Stimulated activated CD8-positive, alpha-beta memory T cell treated with anti-CD3 and anti-CD28 coated beads, Interleukin-15, amount 100 ng/mL, for 48 hours (primary cell): ENCODE measurements at regions not wholly inside any gene's neighbourhood (a gene's known extent, or its start where the extent isn't known, plus 50 kb on each side); places are given as distances from the start of the nearest gene placed in this dataset.

ENCODE experiments used
- DNase-seq, 2 donors: peaks; one replicate each; pipeline ENCODE4 v3.0.0-alpha.2; 2020; ENCODE audit warnings: low read depth in 2 of 2

DNA sequence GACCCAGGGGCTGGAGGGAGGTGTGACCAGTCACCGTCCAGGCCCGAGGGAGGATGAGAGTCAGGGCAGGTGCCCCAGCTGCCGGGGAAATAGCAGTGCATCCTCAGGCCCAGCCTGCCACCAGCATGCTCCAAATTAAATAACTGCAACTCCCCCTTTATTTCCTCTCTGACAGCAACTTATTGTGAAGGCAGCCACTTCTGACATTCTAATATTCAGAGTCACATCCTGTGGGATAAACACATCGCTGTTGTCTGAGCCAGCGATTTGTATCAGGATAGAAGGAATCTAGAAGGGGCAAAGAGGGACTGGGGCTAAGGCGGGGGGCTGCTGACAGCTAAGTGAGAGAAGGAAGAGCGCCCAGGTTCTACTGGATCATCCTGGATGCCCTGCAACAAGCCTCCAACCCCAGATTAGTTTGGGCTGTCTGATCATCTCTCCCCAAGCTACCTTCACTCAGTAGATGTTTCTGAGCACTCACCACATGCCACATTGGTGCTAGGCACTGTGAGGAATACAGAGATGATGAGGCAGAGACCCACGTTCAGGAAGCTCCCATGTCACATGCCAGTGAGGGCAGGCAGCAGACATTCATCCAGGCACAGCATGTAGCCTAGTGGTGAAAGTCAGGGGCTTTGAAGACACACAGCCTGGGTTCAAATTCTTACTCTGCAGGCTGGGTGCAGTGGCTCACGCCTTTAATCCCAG lies 214.1 kb downstream of the BUD13 start:
- DNase-seq: no peak

DNA sequence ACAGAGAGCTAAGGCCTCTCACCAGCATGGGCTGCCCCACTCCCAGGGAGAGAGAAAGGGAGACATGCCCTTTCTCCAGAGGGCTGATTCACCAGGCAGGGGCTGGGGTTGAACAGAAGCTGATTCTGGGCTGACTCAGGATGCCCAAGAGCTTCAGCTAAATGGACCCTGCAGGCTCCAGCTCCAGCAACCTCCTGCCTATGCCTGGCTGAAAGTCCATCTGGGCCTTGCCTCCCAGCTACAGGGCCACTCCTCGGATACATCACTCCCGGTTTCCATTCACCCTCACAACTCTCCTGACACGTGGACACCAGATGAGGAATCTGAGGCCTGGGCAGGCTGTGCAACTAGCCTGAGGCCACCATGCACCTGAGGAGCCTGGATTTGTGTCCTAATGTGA lies 215.5 kb downstream of the BUD13 start:
- DNase-seq: no peak

DNA sequence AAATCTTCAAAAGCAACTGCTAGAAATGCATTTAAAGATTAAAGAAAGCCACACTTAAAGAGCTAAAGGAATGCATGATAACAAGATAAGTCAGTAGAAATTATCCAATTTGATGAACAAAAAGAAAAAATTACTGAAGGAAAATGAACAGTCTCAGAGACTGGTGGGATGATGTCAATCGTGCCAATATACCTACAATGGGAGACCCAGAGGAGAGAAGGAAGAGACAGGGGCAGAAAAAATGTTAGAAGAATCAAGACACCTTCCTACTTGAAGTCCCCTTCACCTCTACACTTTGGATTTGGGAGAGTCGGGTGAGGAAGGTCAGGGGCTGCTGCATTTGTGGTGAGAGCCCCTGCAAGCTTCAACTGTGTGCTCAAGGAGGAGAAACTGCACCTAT lies 216.3 kb downstream of the BUD13 start:
- DNase-seq: no peak

DNA sequence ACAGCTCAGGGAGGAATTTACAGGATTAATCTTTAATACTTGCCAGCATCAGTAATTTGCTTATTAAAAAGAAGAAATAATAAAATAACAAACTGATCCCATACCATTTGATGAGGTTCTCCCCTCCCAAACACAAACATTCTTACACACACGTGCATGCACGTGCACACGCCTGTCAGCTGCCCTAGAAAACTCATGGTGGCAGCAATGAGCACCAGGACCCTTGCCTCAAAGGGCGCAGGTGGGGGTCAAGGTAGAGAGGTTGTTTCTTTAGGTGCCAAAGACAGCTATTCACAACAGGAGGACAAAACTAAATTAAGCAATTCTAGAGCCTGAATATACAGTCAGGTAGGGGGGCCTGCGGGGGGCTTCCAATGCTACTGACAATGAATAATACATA lies 219.3 kb downstream of the BUD13 start:
- DNase-seq: no peak

DNA sequence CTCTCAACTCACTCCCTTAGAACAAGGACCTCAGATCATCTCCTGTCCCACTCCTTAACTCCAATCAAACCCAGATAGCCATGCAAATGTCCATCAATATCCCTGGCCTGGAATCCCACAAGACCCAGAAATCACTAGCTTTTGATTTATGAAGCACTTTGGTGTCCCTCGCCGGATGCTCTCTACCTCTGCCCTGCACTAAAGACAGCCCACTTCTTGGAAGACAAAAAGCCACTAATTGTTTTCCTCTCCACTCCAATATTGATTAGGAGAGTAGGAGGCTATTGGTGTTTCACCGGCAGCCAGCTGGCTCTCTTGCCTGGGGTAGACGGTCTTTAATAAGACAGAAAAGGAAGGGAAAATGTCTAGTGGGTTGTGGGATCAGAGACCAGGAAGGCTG lies 221.2 kb downstream of the BUD13 start:
- no peak for DNase-seq

DNA sequence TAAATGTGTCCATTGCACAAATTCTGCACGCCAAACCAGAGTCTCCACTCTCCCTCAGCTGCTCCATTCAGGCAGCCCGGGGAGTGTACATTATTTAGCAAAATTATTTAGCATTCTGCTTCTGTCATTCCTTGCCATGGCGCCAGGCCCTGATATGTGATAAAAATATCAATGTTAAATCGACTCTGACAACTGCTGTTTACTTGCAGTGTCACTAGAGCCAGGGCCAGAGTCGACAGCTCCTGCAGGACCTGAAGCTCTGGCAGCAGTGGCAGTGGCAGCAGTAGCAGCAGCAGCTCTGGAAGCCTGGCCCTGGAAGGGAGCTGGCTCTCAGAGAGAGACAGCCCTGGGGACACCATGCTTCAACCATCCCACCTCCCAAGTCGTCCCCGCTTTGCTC lies 224.5 kb downstream of the BUD13 start:
- no peak for DNase-seq

DNA sequence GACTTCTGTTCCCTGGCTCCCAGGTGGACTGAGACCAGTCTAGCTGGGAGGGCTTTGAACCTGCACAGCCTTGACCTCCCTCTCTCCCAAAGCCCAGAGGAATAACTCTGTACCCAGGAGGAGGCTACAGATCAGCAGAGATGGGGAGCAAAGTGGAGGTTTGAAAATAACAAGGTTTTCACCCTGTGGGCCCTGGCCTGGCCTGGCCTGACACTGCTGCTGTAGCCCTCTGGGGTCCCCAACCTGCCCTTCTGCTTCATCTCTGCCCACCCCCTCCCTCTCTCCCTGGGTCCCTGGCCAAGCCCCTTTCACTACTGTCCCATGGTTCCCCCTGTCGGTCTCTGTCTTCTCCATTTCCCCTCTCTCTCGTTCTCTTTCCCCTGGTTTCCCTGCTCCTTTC lies 225.2 kb downstream of the BUD13 start:
- DNase-seq: no peak

DNA sequence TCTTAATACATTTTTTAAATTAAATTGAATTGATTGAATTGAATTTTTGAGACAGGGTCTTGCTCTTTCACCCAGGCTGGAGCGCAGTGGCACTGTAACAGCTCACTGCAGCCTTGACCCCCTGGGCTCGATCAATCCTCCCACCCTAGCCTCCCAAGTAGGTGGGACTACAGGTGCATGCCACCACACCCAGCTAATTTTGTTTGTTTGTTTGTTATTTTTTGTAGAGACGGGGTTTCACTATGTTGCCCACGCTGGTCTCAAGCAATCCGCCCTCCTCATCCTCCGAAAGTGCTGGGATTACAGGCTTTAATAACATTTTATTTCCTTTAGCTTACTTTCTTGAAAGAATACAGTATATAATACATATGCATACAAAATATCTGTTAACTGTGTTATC lies 226.9 kb downstream of the BUD13 start:
- no peak for DNase-seq

DNA sequence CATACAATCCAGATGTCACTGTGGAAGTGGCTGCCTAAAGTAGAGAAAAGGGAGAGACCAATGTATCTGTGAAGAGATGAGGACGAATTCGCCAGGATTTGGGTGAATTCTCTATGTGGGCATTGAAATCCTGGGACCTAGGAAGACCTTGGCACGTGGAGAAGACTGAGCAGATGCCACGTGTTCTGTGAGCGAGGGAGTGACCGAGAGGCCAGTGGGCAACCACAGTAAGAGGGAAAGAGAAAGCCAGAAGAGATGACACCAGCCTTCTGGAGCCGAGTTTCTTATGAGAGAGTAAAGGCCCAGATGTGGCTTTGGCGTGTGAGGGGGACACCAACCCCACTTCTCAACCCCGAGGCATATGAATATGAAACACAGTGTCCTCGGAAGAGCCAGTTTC lies 228.1 kb downstream of the BUD13 start:
- no peak for DNase-seq

DNA sequence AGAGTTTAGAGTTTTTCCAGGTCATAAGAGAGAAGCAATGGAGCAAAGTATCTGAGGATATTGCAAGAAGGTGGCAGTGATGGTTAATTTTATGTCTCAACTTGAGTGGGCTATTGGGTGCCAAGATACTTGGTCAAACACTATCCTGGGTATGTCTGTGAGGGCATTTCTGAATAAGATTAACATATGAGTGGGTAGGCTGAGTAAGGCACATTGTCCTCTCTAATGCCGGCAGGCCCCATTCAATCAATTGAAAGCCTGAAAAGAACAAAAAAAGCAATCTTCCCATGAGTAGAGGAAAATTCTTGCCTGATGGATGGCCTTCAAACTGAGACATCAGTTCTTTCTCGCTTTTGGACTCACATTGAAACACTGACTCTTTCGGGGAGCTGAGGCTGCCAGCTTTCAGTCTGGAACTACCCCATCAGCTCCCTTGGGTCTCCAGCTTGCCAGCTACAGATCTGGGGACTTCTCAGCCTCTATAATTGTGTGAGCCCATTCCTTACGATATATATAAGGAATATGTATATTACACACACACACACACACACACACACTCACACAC lies 228.8 kb downstream of the BUD13 start:
- no peak for DNase-seq

DNA sequence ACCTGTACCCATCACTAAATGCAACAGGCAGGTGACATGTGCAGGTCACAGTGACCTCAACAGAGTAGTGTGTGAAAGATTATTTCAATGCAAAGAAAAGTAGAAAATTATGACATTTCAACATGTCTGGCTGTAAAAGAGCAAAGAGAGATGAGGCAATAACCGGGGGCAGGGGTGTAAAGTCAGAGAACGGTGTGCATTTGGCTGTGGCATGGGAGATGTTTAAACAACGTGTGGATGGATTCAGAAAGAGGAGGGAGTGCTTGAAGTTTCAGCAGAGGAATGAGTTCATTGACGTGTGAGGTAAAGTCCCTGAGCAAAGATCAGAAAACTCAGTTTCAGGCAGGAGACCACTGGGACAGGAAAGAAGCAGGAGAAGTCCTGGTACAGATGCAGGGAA lies 229.7 kb downstream of the BUD13 start:
- no peak for DNase-seq

DNA sequence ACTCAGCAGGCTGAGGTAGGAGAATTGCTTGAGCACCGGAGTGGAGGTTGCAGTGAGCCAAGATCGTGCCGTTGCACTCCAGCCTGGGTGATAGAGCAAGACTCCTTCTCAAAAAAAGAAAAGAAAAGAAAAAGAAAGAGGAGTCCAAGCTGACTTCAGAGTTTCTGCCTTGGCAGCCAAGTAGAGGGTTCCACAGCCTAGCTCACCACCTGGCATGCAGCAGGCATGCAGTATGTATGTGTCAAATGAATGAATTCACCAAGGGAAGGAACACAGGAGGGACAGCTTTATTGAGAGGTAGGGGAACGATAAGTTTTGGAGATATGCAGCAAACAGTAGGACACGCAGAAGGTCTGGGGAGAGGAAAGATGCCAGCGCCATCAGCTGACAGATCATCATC lies 230.4 kb downstream of the BUD13 start:
- no peak for DNase-seq

DNA sequence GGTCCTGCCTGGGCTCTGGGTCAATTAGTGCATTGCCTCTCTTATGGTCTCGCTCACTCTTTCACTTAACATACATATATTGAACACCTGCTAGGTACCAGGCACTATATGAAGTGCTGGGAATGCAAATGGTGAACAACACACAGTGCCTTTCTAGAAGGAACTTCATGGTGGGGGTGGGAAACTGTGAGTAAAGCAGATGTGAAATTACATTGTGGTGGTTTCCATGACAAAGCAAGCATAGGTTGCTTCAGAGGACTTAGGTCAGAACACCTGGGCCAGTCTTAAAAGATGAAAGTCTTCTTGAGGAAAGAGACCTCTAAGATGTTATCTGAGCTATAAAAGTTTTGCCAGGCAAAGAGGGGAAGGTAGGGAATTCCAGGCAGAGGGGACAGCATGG lies 231.3 kb downstream of the BUD13 start:
- DNase-seq: no peak

DNA sequence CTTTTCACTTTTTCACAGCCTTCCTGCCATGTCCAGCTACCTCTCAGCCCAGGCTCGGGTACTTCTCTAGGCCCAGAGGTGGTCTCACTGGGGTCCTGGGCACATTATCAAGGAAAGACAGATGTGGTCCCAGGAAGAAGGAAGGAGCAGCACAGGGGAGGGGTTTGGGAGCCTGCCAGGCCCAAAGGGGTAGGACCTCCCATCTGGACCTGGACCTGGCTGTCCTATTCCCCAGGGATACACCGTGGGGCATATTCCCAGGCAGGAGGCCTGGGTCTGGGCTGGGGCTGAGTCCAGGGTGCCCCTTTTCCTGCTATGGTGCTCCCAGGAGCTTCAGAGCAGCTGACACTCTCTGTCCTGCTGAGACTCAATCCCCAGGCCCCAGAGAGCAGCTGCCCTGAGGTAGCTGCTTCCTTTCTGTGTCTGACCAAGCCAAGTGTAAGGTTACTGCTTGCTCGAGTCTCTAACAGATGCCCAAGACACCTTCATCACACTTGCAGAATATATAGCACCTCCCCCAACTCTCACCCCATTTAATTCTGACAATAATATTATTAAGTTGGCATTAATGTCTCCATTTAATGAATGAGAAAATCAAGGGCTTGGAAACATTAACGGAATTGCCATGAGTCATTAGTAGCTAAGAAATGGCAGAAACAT lies 232.0 kb downstream of the BUD13 start:
- DNase-seq: no peak

DNA sequence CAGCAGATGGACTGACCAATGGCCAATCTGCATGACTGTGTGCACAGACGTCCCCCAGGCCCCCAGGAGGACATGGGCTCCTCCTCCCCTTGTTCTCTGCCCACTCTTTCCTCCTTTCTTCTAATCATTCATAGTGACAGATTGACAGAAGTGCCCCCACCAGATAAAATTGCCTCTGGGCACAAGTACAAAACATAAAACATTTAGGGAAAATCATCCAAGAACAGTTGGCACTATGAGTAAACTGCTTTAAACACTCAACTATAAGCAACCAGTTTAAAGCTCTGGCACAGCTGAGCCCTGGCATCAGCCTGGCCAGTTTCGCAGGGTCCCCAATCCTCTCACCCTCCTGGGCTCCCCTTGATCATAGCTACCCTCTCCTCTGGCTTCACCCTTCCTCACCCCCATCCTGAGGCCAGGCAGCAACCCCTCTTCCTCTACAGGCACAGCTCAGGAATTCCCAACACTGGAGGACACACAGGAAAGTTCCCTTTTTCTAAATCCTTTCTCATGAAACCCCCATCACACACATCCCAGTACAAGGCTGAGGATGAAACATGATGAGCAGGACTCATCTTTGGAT lies 232.9 kb downstream of the BUD13 start:
- no peak for DNase-seq

DNA sequence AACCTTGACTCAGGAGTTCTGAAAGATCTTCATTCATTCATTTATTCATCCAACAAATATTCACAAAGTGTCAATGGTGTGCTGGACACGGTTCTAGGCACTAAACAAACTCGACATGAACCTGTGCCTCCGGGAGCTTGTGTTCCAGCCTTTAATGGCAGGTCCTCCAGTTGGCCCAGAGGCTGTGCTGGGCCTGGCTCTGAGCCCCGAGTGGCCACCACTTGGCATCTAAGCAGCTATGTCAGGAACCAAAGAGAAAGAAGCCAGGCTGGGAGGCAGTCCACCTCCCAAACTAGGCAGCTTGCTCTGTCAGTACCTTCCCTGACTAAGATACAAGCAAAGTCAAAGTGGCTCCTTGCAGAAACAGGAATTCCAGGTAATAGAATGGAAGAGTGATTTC lies 233.6 kb downstream of the BUD13 start:
- no peak for DNase-seq

DNA sequence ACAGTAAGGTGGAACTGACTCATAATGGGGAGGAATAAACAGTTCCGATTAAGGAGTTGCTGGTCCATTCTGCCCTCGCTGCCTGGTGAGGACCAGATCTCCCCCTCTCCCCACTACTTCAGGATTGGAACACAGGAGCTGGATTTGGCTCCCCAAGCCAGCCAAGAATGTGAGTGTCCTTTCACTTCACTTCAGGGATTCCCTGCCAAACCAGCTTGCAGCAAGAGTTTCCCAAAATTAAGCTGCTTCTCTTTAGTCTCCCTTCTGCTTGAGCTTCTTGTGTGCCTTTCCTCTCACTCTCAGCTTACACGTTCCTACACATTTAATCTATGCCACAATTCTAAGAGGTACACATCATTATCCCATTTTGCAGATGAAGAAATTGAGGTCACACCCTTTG lies 234.1 kb downstream of the BUD13 start:
- DNase-seq: no peak

DNA sequence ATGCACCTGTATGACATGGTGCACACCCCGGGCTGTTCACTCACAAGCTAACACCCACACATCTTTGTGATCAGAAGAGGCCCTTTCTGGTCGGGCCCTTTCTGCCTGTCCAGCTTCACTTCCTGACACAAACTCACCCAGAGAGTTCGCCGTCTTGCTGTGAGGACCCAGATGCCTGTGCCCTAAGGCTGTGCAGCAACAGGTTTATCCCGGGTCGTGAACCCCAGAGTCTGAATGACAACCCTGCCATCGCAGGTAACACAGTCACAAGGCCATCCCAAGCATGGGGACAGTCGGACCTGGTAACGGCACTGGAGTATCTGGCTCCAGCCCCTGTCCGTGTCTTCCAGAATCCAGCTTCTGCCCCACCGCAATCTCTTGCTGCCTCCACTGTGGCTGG lies 235.1 kb downstream of the BUD13 start:
- no peak for DNase-seq

DNA sequence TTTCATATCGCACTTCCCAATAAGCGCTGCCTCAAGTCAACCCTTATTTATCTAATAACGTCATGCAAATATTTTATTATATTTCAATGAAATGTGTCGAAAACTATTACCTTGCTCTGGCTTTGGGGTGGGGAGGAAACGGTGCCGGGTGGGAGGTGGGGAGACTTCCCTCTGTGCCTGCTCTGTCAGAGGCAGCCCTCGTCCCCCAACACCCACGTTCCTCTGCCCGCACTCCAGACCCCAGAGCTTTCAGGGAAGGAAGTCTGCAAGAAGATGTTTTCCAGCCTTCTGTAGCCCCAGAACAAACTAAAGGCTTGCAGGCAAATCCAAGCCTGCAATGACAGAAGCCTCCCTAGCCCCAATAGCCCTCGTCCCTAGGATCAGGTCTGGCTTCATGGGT lies 235.7 kb downstream of the BUD13 start:
- DNase-seq: no peak

DNA sequence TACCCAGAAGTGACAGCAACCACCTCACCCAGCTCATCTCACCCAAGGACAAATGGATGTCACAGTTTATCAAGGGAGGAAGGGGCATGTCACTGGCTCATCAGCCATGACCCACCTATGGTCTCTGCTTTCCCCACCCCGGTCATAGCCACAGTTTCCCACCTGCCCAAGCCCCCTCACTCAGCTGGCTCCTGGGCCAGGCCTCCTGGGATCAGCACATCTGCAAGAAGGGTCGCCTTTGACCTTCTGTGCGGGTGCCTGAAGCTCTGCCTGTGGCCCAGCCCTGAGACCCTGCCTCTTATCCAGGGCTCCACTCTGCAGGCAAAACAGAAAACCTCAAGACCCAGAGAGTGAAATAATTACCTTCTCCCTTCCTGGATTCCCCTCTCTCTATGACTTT lies 236.4 kb downstream of the BUD13 start:
- no peak for DNase-seq

DNA sequence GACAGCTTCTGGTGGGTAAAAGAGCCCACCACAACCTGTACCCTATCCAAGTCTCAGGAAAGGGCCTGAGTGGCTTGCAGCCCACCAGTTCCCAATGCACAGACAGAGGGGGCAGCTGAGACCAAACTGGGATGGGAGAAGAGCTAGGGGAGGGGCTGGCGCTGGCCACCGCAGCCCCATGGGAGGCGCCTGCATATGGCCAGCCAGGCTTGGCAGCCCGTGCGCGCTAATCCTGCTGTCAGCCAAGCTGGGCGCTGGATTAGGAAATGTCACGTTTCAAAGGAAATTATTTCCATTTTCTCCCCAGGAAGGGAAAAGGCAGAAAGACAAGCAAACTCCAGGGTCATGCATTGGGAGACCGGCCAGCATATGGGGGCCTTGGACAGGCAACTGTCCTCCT lies 236.8 kb downstream of the BUD13 start:
- DNase-seq: no peak

DNA sequence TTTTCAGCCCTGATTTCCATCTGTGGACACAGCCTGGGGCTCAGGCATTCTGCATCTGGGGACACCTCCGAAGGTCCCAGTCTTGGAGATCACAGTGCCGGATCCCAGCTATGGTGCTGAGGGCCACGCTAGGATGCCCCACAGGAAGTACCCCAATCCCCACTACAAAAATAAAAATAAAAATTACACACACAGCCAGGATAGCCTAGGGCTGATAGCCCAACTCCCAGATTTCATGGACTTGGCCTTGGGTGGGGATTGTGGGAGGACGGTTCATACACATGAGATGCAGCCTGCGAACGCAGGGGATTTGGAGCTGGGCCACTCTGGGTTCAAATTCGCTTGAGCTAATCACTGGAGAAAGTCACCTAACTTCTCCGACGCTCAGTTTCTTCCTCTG lies 237.7 kb downstream of the BUD13 start:
- DNase-seq: no peak

DNA sequence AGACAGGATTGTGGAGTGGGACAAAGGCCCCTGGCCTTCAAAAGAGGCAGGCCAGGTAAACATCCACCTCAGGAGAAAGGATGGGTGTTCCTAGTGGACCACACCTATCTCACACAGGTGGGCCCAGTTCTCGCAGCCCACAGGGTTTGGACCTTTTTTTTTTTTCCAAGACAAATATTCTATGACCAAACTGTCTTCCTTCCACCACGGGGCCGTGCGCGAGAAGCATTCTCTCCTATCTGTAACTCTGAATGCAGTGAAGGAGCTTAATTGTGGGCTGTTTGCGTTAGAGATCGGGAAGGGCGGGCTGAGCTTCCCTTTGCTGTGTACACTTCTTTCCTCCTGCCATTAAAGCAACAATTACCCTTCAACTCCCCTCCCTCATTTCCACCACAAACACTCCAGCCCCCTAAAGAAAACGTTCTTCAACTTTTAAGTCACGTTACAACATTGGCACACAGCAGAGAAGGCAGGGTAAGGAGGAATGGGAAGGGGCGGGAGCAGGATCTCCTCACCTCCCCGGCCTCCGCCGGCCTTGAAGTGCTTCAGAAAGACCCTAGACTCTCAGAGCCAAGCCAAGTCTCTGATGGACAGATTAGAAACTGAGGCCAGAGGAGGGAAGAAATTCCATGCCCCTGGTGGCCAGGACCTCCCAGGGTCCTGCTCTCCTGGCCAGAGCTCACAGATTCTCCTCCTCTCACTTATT lies 238.4 kb downstream of the BUD13 start:
- DNase-seq: no peak
